ENCODE measurements at regions not wholly inside any gene's neighbourhood (a gene's known extent, or its start where the extent isn't known, plus 50 kb on each side); places are given as distances from the start of the nearest gene placed in this dataset.
A peak's percentile ranks its signal among the peaks of the same experiment; 100 is the strongest.

DNA sequence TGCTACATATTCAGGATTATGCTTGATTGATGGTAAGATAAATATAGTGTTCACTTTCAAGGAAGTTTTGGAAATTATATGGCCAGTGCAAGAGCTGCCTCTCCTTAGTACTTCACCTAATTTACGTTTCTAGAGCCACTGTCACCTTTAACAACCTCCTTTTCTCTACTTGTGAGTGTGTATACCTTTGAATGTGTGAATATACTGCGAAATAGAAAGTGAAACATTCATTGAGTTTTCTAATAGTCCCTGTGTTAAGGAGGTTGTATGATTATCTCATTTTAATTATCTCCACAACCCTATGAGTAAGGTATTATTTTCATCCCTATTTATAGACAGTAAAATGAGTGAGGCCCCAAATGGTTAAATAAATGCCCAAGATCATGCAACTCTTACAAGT lies 1050.5 kb downstream of the XPNPEP1 start:
- DNase-seq: no peak
- Histone ChIP-seq H3K27me3 (replicated peaks; ENCODE audit: insufficient read depth) (no peaks in the 10 kb centered on the region), H4K20me1 (ENCODE audit: insufficient read depth) (no peaks in the 10 kb centered on the region), H3K9ac (no peak overlapping the region), H3K4me3 (no peak overlapping the region), H3K9me2 (ENCODE audit: insufficient read depth) (no peaks in the 10 kb centered on the region), H3K27ac (no peak overlapping the region), H3K9me3 (ENCODE audit: low read depth) (no peaks in the 10 kb centered on the region), H3K36me3 (ENCODE audit: low read depth) (no peaks in the 10 kb centered on the region), H2AFZ (no peak overlapping the region), H3K4me2 (ENCODE audit: unreplicated experiment) (no peak overlapping the region), H3K4me1 (ENCODE audit: insufficient read depth) (peaks cover 12% of the 10 kb centered on the region), H3K79me2 (ENCODE audit: insufficient read depth) (no peaks in the 10 kb centered on the region), H3F3A (ENCODE audit: insufficient read depth) (peaks cover 15% of the 10 kb centered on the region)
- no peak for TF ChIP-seq EZH2phosphoT487 (IDR thresholded peaks at IDR 0.05; ENCODE audit: insufficient read depth, low read depth)
- TF ChIP-seq EZH2 (IDR thresholded peaks at IDR 0.05; ENCODE audit: insufficient read depth, poor library complexity, severe bottlenecking): no peak
- in situ Hi-C loops (cut with MboI): no loop called here
- WGBS, 2 experiments (ENCODE audit: low coverage in 1 of 2, low lambda C conversion rate in 2 of 2, missing lambda C conversion rate in 2 of 2): 57 to 59% methylated on average over 2 of the region's 2 CpGs

DNA sequence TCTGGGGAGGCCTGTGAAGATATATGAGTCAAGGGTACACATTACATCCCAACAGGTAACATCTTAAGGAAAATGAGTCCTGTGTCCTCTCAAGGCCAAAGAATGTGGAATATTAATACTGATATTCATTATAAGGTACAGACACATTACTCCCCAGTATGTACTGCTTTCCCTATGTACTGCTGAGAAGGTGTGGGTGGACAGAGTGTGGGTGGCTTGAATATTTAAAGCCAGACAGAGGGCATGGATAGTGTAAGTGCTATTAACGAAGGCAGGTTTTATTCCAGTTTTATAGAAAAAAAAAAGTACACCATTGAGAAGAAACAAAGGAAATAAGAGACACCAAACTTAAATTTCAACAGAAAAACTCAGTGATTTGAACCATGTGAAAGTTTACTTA lies 1054.4 kb downstream of the XPNPEP1 start:
- Histone ChIP-seq H3F3A (ENCODE audit: insufficient read depth) (no peaks in the 10 kb centered on the region), H3K9me2 (ENCODE audit: insufficient read depth) (no peaks in the 10 kb centered on the region)
- in situ Hi-C loops (cut with MboI): no loop called here

GRCh38 chr10:108862676-108863350 lies 1060.5 kb downstream of the XPNPEP1 start:
- H3K9me3 ChIP-seq (ENCODE audit: low read depth): no peaks in the 10 kb centered on the region
- H3K4me3 ChIP-seq: no peak overlapping the region
- H3K9me2 ChIP-seq (ENCODE audit: insufficient read depth): no peaks in the 10 kb centered on the region
- 0 out of 2 replicates have a peak overlapping the region, but pooled peaks have one; percentile 15 for H3K27ac ChIP-seq
- 0 out of 2 replicates have a peak, but pooled peaks cover 9% of the 10 kb centered on the region for H3F3A ChIP-seq (ENCODE audit: insufficient read depth)
- TF ChIP-seq EZH2phosphoT487 (IDR thresholded peaks at IDR 0.05; ENCODE audit: insufficient read depth, low read depth) (no peak), EZH2 (IDR thresholded peaks at IDR 0.05; ENCODE audit: insufficient read depth, poor library complexity, severe bottlenecking) (no peak)
- peak overlapping the region; percentile 14 for H3K4me2 ChIP-seq (ENCODE audit: unreplicated experiment)
- no peak overlapping the region for H3K9ac ChIP-seq
- no peaks in the 10 kb centered on the region for H3K36me3 ChIP-seq (ENCODE audit: low read depth)
- peak; percentile 37 for DNase-seq
- H3K79me2 ChIP-seq (ENCODE audit: insufficient read depth): no peaks in the 10 kb centered on the region
- H2AFZ ChIP-seq: no peak overlapping the region
- no peaks in the 10 kb centered on the region for H3K27me3 ChIP-seq (replicated peaks; ENCODE audit: insufficient read depth)
- H3K4me1 ChIP-seq (ENCODE audit: insufficient read depth): peaks cover 15% of the 10 kb centered on the region
- WGBS, 2 experiments (ENCODE audit: low coverage in 1 of 2, low lambda C conversion rate in 2 of 2, missing lambda C conversion rate in 2 of 2): 27 to 34% methylated on average over 3 of the region's 3 CpGs
- in situ Hi-C loops (cut with MboI): no loop called here
- H4K20me1 ChIP-seq (ENCODE audit: insufficient read depth): no peaks in the 10 kb centered on the region

More for the DNA sequence above, 1054.4 kb downstream of the XPNPEP1 start:
- H3K27me3 ChIP-seq (replicated peaks; ENCODE audit: insufficient read depth): no peaks in the 10 kb centered on the region
- no peak overlapping the region for H3K9ac ChIP-seq
- 85 to 89% methylated on average over 1 of the region's 1 CpG for WGBS, 2 experiments (ENCODE audit: low coverage in 1 of 2, low lambda C conversion rate in 2 of 2, missing lambda C conversion rate in 2 of 2)
- H3K36me3 ChIP-seq (ENCODE audit: low read depth): no peaks in the 10 kb centered on the region
- TF ChIP-seq EZH2 (IDR thresholded peaks at IDR 0.05; ENCODE audit: insufficient read depth, poor library complexity, severe bottlenecking): no peak
- no peak for TF ChIP-seq EZH2phosphoT487 (IDR thresholded peaks at IDR 0.05; ENCODE audit: insufficient read depth, low read depth)
- H3K9me3 ChIP-seq (ENCODE audit: low read depth): no peaks in the 10 kb centered on the region
- no peak overlapping the region for H3K27ac ChIP-seq
- no peaks in the 10 kb centered on the region for H3K4me1 ChIP-seq (ENCODE audit: insufficient read depth)
- no peak overlapping the region for H3K4me2 ChIP-seq (ENCODE audit: unreplicated experiment)
- no peak overlapping the region for H2AFZ ChIP-seq
- DNase-seq: no peak
- H3K79me2 ChIP-seq (ENCODE audit: insufficient read depth): no peaks in the 10 kb centered on the region
- H3K4me3 ChIP-seq: no peak overlapping the region
- no peaks in the 10 kb centered on the region for H4K20me1 ChIP-seq (ENCODE audit: insufficient read depth)

- H3K79me2 ChIP-seq (ENCODE audit: insufficient read depth): no peaks in the 10 kb centered on the region
- H3K9ac ChIP-seq: no peak overlapping the region
- DNase-seq: no peak
- H3K9me2 ChIP-seq (ENCODE audit: insufficient read depth): no peaks in the 10 kb centered on the region
- H3K36me3 ChIP-seq (ENCODE audit: low read depth): no peaks in the 10 kb centered on the region
- no peak overlapping the region for H2AFZ ChIP-seq
- TF ChIP-seq EZH2phosphoT487 (IDR thresholded peaks at IDR 0.05; ENCODE audit: insufficient read depth, low read depth) (no peak), EZH2 (IDR thresholded peaks at IDR 0.05; ENCODE audit: insufficient read depth, poor library complexity, severe bottlenecking) (no peak)
- peaks cover 15% of the 10 kb centered on the region for H3K4me1 ChIP-seq (ENCODE audit: insufficient read depth)
- no peak overlapping the region for H3K4me3 ChIP-seq
- 0 out of 2 replicates have a peak, but pooled peaks cover 9% of the 10 kb centered on the region for H3F3A ChIP-seq (ENCODE audit: insufficient read depth)
- H3K9me3 ChIP-seq (ENCODE audit: low read depth): no peaks in the 10 kb centered on the region
- in situ Hi-C loops (cut with MboI): no loop called here
- no peaks in the 10 kb centered on the region for H3K27me3 ChIP-seq (replicated peaks; ENCODE audit: insufficient read depth)
- H3K4me2 ChIP-seq (ENCODE audit: unreplicated experiment): no peak overlapping the region
- 93 to 95% methylated on average over 5 of the region's 5 CpGs for WGBS, 2 experiments (ENCODE audit: low coverage in 1 of 2, low lambda C conversion rate in 2 of 2, missing lambda C conversion rate in 2 of 2)
- H3K27ac ChIP-seq: no peak overlapping the region
- H4K20me1 ChIP-seq (ENCODE audit: insufficient read depth): no peaks in the 10 kb centered on the region
Observed at GRCh38 chr10:108861181-108861754, 1062.0 kb downstream of the XPNPEP1 start.

All from GM23248 (cell line).